Epidermal melanocyte (primary cell): ENCODE measurements at regions not wholly inside any gene's neighbourhood (a gene's known extent, or its start where the extent isn't known, plus 50 kb on each side); places are given as distances from the start of the nearest gene placed in this dataset.
A peak's percentile ranks its signal among the peaks of the same experiment; 100 is the strongest.

Experiments used
- DNase-seq: peaks from one replicate; pipeline ENCODE4 v3.0.0; 2011; ENCODE audit warnings: low spot score; ENCODE audit not compliant: insufficient read length

DNA sequence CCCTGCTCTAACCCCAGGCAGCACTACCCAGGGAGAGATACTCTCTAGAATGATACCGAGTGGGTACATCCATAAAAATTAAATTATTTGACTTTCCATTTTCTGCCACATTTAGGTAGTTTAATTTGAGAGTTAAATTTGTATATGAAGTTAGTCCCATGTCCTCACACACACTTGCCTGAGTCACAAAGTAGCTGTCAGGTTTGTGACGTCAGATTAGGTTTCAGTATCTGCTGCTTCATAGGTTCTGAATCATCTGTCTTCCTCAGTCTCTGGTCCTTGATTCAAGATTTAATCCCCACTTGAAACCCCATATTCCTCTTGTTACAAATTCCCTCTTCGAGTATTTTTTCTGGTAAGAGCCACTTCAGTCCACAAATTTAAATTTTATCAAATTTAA lies 738.6 kb upstream of the FAM98A start:
- no peak for DNase-seq

DNA sequence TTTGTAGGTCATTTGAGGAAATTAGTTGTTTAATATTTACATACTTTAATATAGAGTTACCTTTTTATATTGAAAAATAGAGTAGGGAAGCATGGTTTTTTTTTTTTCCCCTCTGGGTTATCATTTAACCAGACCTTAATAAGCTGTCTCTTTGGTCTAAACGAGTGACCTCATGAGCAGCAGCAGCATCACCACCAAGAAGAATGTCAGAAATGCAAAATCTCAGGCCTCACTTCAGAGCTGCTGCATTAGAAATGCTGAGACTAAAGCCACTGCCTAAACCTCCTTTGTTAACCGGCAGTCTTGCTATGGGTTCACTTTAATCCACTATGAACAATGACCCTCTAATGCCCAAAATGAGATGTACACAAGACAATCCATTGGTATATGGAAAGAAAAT lies 733.7 kb upstream of the FAM98A start:
- DNase-seq = no peak

DNA sequence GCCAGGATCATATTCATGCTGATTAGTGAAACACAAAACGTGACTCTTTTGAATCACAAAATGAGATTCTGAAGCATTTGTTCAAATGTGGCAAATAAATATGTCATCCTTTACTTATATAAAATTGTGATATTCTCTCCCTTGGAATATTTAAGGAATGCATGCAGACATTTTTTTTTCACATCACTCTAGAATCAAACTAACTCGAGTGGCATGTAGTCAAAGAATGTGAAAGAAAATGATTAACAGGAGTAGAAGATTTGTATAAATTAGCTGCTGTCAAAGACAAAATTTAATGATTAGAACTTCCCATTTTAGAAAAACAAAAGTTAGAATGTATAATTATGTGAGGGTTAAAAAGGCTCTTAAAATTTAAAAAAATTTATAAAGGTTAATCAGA lies 721.0 kb upstream of the FAM98A start:
- DNase-seq = no peak

DNA sequence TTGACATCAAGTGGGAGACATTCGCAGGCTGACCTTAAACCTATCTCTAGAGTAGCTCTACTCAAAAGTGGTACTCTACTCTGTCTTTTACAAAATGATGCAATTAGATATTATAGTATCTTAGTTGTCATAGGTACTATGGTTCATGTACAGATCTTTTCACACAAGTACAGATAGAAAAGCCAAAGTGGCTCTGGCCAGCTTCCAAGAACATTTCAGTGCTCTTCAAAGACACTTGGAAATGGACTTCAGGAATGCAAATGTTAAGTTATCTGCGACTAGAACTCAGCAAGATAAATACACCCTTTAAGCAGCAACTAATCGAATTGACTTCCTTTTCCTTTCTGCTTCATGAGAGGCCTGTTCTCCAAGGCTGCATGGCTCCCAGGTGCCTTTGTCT lies 718.7 kb upstream of the FAM98A start:
- no peak for DNase-seq

DNA sequence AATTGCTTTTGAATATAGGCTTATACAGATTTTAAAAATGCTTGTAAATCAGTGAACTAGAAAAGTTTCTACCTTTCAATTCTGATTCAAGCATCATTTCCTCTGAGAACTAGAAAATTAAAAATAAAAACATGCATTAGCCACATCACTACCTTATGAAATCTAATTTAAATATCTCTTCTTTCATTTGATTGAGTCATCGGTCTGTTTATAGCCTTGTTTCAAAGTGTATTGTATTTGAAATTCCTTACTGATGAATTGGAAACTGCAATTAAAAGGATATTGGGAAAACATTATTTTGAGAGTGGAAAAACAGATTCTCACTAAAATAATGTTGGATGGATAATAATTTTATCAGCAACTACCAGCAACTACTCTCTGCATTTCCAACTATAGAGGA lies 717.7 kb upstream of the FAM98A start:
- no peak for DNase-seq

DNA sequence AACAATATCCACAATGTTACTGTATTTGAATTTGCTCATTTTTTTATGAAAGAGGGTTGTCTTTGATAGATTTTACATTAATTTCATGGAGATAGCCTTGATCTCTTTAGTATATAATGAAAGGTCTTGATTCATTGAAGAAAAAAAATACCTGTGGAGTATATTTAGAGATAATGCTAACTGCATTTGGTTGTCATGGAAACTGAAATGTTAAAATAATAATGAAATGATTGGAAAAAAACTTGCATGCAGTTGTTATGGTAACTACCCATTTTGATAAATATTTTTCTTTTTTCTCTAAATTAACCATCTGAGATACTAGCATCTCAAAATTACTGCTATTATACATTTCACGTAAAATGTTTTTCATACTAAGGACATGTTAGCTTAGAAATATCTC lies 712.7 kb upstream of the FAM98A start:
- DNase-seq = no peak

DNA sequence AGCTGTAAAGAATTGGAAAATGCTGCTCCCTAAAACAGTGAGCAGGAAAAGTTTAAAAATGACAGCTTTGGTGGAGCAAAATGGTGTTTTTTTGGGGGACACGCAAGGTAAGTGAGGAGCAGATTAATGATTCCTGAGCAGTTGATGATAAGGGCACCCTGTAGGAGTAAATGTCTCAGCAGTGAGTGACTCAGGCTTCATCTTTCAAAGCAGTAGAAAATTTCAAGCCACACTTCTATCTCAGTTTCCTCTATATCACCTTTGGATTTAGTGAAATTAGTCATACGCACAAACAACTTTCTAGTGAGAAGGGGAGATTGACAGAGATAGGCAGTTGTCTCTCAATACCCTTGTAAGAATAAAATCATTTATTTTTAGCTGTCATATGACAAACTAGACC lies 709.0 kb upstream of the FAM98A start:
- no peak for DNase-seq

DNA sequence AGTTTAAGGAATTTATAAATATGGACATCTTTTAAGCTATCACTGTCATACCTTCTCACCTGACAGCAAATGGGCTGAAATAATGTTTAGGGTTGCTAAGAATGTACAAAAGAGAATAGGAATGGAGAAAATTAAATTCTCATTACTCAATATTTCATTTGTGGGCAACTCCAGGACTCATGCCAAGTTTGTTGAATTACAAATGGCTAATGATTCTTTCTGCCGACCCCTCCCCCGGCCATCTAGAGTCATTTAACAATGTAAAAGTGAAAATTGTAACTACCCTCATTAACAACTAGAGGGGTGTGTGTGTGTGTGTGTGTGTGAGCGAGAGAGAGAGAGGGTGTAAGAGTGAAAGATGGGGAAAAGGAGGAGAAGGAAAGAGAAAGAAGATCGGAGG lies 708.5 kb upstream of the FAM98A start:
- DNase-seq = peak; percentile 14

DNA sequence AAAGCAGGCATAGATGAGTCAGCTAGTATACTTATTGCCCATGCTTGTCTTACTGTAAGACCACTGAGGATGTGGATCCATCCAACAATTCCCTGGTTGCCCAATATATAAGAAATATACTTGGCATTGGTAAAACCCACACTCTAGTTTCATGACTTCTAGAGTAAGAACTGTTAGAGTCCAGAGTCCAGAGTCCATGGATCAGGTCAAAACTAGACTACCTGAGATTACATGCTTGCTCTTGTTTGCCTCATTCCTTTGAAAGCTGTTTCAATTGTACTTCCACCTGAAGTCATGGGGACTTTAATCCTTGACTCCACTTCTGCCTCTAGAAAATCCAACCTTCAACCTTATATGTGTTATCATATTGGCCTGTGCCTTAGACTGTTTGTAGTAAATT lies 707.6 kb upstream of the FAM98A start:
- no peak for DNase-seq

DNA sequence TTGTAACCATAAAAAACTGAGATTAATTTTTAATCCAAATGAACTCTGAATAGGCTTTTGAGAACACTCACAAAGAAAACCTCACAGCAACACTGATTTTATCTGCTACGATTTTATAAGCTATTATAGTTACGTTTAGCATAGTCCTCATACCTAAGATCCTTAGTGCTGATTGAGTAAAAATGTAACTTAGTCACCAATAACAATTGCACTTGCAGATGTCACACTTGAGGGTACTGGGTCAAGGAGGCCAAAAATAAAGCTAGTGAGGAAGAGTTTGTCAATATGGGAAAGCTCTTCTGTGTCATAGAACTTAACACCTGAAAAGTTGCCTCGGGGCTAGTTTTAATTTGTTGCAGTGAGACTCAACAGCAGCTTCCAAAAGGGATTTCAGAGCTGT lies 706.5 kb upstream of the FAM98A start:
- no peak for DNase-seq

DNA sequence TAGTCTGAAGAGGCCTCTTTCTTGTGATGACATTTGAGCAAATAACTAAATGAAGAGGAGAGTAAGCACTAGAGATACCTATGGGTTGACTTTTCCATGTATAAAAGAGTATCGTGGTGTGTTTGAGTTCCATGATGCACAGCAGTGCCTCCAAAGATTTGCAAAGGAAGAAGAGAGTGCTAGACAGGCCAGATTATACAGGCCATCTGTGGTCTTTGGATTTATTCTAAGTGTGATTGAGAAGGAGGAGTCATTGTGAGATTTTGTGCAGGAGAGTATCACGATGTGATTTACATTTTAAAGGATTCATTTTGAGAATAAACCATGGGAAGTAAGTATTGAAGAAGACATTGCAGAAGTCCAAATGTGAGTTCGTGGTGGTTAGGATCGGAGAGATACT lies 695.9 kb upstream of the FAM98A start:
- no peak for DNase-seq

DNA sequence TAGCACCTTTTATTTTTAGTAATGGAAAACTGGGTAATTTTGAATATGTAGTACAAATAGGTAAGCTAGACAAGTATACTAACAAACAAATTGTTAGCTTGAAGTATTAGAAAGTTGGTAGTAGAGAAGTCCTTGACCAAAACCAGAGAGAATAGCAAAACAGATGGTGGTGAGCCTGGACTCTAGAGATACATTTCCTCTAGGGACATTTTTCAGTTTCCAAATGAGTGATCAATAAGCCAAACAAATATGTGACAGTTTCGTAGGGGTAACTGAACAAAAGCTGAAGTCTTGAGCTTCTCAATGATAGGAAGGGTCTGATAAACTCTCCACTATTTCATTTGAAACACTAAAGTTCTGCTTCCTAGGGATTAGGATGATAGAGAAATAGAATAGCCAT lies 692.0 kb upstream of the FAM98A start:
- no peak for DNase-seq

DNA sequence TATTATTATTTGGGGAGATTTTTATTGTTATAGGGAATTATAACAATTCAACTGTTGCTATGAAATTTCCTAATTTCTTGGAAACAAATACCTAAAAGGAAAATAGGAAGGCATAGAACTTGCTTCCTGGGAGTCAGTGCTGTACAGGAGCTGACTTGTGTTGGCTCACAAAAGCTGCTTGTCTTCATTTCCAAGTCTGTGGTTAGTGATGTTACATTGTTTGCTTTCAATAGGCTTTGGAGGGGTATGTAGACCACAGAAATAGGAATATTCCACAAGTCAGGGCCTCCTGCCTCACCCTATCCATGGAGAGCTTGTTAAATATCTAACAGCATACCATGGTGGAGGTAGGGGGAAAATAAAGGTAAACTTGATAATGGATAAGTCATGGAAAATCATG lies 688.9 kb upstream of the FAM98A start:
- no peak for DNase-seq

DNA sequence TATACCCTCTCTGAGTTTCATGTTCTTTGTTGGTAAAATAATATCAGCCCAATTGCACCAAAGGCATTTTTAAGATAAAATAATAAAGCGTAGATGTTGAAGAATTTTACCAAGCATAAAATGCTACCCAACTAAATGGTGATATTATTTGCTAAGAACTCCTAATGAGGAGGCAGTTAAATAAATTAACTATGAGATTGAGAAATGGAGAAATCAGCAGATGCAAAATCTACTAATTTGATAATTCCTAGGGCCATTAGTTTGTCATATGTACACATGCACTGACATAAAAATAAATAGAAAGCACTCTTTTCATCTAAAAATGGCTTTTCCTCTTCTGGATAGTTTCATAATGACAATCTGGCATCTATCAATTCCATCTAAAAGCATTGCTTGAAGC lies 681.5 kb upstream of the FAM98A start:
- DNase-seq = no peak

DNA sequence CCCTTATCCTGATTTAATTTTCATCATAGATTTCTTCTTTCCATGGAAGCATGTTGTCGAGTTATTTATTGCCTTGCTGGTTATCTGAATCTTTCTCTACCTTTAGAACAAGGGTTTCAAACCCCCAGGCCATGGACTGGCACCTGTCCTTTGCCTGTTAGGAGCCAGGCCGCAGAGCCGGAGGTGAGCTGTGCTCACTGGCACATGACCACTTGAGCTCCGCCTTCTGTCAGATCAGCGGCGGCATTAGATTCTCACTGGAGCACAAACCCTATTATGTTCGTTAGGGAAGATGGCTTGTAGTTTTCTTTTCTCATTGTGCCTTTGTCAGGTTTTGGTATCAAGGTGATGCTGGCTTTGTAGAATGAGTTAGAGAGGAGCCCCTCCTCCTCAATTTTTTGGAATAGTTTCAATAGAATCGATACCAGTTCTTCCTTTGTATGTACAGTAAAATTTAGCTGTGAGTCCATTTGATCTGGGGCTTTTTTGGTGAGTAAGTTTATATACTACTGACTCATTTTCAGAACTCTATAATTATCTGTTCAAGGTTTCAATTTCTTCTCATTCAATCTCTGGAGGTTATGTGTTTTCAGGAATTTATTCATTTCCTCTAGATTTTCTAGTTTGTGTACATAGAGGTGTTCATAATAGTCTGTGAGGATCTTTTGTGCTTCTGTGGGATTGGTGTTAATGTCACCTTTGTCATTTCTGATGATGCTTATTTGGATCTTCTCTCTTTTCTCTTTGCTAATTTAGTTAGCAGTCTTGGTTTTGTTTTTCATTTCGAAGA lies 668.0 kb upstream of the FAM98A start:
- DNase-seq = no peak

DNA sequence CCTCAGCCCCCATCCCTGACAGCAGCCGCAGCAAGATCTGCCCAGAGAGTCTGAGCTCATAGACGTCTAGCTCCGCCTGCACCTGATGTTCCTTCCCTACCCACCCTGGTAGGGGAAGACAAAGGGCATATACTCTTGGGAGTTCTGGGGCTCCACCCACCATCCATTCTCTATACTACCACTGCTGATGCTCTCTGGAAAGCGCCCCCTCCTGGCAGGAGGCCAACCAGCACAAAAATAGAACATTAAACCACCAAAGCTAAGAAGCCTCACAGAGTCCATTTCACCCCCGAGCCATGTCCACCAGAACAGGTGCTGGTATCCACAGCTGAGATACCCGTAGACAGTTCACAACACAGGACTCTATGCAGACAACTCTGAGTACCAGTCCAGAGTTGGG lies 662.6 kb upstream of the FAM98A start:
- no peak for DNase-seq

DNA sequence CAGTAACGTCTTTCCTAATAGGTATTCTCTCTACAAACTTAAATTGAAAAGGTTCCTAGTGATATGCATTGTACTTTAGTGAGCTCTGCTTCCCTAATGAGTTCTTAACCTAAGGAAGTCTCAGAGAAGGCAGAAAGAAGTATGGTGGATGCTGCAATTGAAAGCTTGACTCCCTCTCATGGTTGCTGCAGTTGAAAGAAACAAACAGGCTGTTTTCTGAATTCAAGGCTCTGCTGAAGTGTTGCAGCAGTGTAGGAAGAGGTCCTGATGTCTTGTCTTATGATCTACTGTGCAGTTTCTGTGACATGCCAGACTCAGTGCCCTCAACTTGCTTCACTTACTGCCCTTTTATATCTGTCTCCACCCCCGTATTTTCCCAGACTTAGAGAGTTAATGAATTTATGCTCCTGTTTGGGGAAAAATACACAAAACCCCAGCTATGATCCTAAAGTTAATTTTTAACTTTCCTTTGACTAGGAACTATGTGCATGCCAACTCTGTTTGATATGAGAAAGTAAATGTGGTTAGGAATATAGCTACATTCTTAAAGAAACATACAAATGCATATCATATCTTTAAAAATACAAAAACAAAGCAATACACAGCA lies 655.3 kb upstream of the FAM98A start:
- DNase-seq = no peak

DNA sequence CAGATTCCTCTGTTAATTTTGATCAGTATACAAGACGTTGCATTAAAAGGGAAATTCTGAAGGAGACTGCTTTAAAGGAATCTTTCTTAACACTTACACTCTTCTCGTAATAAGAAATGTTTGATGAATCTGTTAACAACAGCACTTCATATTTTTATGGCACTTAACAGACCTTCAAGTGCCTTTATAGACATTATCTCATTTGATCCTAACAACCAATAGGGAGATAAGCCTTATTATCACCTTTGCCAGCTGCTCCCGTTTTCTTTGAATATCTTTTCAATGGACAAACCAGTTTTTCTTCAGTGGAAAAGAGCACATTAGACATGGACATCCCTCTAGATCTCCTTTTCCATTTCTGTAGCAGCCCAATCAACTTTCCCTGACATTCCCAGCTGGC lies 653.0 kb upstream of the FAM98A start:
- no peak for DNase-seq

DNA sequence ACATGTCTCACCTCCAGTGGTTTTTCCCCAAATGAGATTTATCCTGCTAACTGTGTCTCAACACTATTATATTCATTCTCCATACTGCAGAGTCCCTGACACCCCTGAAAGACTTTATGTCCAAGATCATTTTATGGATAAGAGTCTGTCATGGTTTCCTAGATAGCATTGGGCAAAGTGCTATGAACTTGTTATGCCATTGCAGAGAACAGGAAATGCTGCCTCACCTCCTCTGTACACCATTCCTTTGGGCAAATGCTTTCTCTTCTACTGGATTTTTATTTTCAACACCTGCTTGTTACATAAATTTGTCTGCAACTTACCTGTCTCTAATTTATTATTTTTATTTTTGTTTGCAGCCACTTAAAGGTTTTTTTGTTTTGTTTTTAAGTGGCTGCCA lies 652.5 kb upstream of the FAM98A start:
- DNase-seq = no peak

DNA sequence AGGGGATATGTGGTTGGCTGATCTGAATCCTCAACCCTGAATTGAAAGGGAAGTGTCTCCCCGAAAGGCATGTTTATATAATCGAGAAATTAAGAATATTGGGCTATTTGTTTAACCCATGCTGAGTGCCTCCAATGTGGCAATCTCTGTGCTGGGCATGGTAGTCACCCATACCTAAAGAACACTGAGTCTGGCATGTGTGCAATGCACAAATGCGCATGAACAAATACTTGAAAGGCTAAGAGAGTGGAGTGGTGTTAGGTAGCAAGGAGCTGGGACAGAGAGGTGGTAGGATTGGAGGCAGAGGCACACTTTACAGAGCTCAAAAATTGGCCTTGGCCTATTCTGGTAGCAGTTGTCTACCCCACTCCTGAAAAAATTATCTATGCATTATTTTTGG lies 645.1 kb upstream of the FAM98A start:
- DNase-seq = no peak

DNA sequence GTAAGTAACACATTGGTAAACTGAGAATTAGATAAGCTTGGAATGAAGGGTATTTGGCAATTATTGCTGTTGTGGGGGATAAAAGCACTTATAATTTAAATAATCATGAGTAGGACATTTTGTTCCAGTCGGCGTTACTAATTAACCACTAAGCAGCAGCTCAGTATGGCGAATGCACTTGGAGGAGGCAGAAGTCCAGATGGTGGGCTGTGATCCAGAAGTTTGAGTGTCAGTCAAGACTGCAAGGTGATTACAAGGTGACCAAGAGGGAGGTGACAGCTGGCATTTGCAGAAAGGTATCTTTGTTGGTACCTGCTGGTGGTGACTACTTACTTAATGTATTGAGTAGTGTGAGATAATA lies 643.6 kb upstream of the FAM98A start:
- no peak for DNase-seq

DNA sequence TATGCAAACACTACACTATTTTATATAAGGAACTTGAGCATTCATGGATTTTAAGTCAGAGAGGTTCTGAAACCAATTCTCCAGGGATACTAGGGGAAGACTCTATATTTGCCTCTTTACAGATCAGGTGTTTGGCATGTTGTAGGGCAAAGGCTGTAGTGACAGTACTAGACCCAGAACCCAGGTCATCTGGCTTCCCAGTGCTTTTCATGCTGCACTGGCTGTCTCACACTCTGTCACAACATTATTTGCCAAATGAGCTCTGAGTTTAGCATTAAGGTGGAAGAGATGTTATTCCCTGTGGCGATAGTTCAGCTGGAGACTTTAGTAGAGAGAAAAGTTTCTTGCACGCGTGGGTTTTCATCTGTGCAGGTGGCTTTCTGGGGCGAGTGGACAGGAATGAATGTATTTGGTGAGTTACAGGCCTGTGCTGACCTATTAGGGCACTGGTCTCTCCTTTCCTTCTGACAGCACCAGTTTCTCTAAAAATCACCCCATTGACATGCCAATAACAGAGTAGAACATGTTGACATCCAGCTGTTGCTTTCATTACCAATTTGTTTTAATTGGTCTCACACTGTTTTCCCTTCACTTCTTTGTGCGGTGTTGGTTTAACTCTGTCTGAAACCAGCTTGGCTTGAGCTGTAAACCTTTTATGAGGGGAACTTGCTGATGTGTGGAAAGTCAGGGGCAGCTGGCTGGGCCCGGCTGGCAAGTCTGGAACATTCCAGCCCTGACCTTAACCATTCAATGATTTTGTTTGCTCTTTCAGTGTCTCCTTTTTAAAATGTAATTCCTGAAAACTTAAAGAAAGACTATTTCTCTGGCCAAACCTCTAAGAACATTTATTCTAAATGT lies 643.0 kb upstream of the FAM98A start:
- DNase-seq = no peak

DNA sequence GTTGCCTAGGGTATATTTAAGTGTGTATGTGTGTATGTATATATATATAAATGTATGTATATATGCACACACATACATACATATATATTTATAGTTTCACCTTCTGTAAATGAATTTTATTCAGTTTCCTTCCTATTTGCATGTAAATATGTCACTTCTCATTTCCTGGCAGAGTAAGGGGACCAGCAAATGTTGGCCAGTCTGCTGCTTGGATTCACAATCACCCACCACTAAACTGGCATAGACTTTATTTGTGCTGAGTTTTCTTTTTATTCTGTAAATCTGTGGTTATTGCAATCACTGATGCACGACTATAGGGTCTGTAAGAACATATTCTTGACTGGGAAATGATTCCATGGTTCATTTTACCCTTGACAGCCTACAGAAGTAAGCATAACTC lies 640.4 kb upstream of the FAM98A start:
- no peak for DNase-seq
